ENCODE measurements at regions not wholly inside any gene's neighbourhood (a gene's known extent, or its start where the extent isn't known, plus 50 kb on each side); places are given as distances from the start of the nearest gene placed in this dataset.
A peak's percentile ranks its signal among the peaks of the same experiment; 100 is the strongest.
"Not testable (repeated sequence)": the region's sequence is repeated elsewhere in the genome, so short reads cannot be mapped to it uniquely, and the experiment has no call there.

DNA sequence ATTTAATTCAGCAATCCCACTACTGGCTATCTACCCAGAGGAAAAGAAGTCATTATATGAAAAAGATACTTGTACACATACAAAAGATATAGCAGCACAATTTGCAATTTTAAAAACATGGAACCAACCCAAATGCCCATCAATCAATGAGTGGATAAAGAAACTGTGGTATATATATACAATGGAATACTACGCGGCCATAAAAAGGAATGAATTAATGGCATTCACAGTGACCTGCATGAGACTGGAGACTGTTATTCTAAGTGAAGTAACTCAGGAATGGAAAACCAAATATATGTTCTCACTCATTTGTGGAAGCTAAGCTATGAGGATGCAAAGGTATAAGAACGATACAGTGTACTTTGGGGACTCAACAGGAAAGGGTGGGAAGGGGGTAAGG, 102.8 kb upstream of the KCNMA1 start:
- CTCF ChIA-PET; H3K4me2 ChIP-seq; DNase-seq; intact Hi-C loops (cut with micrococcal nuclease; ENCODE audit: unreplicated experiment); POLR2A ChIA-PET (ENCODE audit: unreplicated experiment); H3K79me2 ChIP-seq (ENCODE audit: low read depth); H4K20me1 ChIP-seq (ENCODE audit: insufficient read depth); H3K27me3 ChIP-seq (ENCODE audit: insufficient read depth, low read depth); H3K36me3 ChIP-seq (ENCODE audit: low read depth); H3K4me3 ChIP-seq; BruUV-seq (replicated peaks); H2AFZ ChIP-seq; H3K9me2 ChIP-seq (ENCODE audit: insufficient read depth); H3K27ac ChIP-seq: not testable (repeated sequence)
- H3K4me1 ChIP-seq (replicated peaks; ENCODE audit: insufficient read depth) = peaks cover 25% of the 10 kb centered on the region
- peaks cover 33% of the 10 kb centered on the region for H3K9me3 ChIP-seq (ENCODE audit: insufficient read depth, low read depth)
- H3F3A ChIP-seq (ENCODE audit: insufficient read depth, low read depth) = peaks cover 25% of the 10 kb centered on the region

DNA sequence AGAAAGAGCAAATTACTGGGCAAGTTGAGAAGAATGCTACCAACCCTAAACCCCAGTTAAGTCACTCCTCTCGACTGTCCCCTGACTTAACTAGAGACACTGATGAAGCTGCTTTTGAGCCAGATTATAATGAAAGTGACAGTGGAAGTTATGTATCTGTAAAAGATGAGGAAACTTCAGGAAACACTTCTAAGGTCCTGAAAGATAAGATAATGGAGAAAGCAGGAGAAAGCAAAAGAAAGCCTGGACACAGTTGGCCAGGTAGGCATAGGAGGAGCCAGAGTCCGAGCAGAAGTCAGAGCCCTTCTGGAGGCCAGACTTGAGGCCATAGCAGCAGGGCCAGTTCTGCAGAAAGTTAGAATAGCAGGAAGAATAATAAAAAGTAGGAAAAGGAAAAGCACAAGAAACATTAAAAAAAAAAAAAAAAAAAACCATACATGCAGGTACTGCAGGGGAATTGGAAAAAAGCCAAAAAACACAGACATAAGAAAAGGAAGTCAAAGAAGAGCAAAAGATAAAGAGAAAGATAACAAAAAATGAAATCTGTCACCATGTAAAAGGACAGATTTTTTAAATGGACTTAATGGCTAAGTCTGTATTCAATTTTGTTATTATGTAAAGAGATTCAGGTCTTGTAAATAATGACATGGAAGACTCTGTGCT, 101.0 kb upstream of the KCNMA1 start:
- Histone ChIP-seq H3K4me3 (no peak overlapping the region; the same call in 1 of the 2 replicates), H3F3A (ENCODE audit: insufficient read depth, low read depth) (peaks cover 20% of the 10 kb centered on the region), H3K4me1 (replicated peaks; ENCODE audit: insufficient read depth) (peaks cover 25% of the 10 kb centered on the region), H3K27me3 (ENCODE audit: insufficient read depth, low read depth) (no peaks in the 10 kb centered on the region), H3K4me2 (peak overlapping the region; percentile 17), H3K27ac (peak overlapping the region; percentile 89), H3K79me2 (ENCODE audit: low read depth) (no peaks in the 10 kb centered on the region), H4K20me1 (ENCODE audit: insufficient read depth) (no peaks in the 10 kb centered on the region), H3K36me3 (ENCODE audit: low read depth) (no peaks in the 10 kb centered on the region), H3K9me2 (ENCODE audit: insufficient read depth) (no peaks in the 10 kb centered on the region), H3K9me3 (ENCODE audit: insufficient read depth, low read depth) (peaks cover 33% of the 10 kb centered on the region), H2AFZ (no peak overlapping the region)
- DNase-seq = no peak
- CTCF ChIA-PET = no interaction called here
- TF ChIP-seq, protein P1, sequence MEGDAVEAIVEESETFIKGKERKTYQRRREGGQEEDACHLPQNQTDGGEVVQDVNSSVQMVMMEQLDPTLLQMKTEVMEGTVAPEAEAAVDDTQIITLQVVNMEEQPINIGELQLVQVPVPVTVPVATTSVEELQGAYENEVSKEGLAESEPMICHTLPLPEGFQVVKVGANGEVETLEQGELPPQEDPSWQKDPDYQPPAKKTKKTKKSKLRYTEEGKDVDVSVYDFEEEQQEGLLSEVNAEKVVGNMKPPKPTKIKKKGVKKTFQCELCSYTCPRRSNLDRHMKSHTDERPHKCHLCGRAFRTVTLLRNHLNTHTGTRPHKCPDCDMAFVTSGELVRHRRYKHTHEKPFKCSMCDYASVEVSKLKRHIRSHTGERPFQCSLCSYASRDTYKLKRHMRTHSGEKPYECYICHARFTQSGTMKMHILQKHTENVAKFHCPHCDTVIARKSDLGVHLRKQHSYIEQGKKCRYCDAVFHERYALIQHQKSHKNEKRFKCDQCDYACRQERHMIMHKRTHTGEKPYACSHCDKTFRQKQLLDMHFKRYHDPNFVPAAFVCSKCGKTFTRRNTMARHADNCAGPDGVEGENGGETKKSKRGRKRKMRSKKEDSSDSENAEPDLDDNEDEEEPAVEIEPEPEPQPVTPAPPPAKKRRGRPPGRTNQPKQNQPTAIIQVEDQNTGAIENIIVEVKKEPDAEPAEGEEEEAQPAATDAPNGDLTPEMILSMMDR (conservative IDR thresholded peaks at IDR 0.05) = no peak
- TF ChIP-seq EZH2 (IDR thresholded peaks at IDR 0.05; ENCODE audit: low read depth) = no peak
- POLR2A ChIA-PET (ENCODE audit: unreplicated experiment) = no interaction called here
- intact Hi-C loops (cut with micrococcal nuclease; ENCODE audit: unreplicated experiment) = no loop called here
- BruUV-seq (replicated peaks) = no TSS peak

DNA sequence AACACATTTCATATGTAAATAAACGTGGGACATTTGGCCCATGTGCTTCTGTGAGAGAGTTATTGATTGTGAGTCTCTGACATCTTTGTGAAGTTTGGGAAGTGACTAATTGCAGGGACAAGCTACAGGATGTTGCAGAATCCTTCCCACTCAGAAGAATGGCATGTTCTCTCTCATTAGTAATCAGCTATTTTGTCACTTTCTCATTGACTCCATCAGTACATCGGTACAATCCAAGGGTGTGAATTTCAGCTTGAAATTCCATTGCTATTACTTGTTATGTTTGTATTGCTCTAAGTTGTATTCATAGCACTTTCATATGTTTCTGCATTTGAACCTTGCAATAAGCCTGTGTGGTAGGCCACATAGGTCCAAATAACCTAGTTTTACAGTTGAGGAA, 100.0 kb upstream of the KCNMA1 start:
- DNase-seq = peak in 1 of 2 experiments; percentile 93
- Histone ChIP-seq H3K9me3 (ENCODE audit: insufficient read depth, low read depth) (peaks cover 33% of the 10 kb centered on the region), H3F3A (ENCODE audit: insufficient read depth, low read depth) (peaks cover 20% of the 10 kb centered on the region), H3K9me2 (ENCODE audit: insufficient read depth) (no peaks in the 10 kb centered on the region), H4K20me1 (ENCODE audit: insufficient read depth) (no peaks in the 10 kb centered on the region), H2AFZ (no peak overlapping the region), H3K79me2 (ENCODE audit: low read depth) (no peaks in the 10 kb centered on the region), H3K27ac (peak overlapping the region; percentile 89), H3K4me1 (replicated peaks; ENCODE audit: insufficient read depth) (peaks cover 25% of the 10 kb centered on the region), H3K4me3 (no peak overlapping the region), H3K36me3 (ENCODE audit: low read depth) (no peaks in the 10 kb centered on the region), H3K27me3 (ENCODE audit: insufficient read depth, low read depth) (no peaks in the 10 kb centered on the region), H3K4me2 (peak overlapping the region; percentile 17; the same call in 1 of the 2 replicates)
- POLR2A ChIA-PET (ENCODE audit: unreplicated experiment) = interaction anchor here (0.6 kb wide), 1 partner anchor 13 kb away, joined by 5 read pairs; no protein-coding TSS in a partner anchor
- no TSS peak for BruUV-seq (replicated peaks)
- CTCF ChIA-PET = no interaction called here
- no peak for TF ChIP-seq EZH2 (IDR thresholded peaks at IDR 0.05; ENCODE audit: low read depth)
- TF ChIP-seq, protein P1 (conservative IDR thresholded peaks at IDR 0.05) = no peak
- intact Hi-C loops (cut with micrococcal nuclease; ENCODE audit: unreplicated experiment) = no loop called here

DNA sequence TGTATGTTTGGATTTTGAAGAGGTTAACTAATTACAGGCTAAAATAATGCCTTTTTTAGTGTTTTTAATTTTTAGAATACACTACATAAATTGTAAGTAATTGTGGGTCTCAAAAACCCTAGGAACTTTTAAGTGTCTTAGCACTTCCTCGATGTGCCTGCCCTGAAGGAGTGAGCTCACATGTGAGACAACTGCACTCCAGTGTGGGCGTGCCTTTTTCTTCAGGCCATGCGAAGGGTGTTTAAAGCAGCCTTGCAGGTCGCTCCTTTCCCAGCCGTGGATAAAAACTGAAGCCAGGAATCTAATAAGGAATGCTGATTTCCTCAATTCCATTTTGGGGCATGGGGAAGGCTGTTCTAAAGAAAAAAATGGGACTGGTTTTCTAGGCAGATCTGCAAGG, 97.5 kb upstream of the KCNMA1 start:
- H2AFZ ChIP-seq; H3K27ac ChIP-seq; H3K4me2 ChIP-seq; BruUV-seq (replicated peaks); H4K20me1 ChIP-seq (ENCODE audit: insufficient read depth); H3K4me3 ChIP-seq; H3K27me3 ChIP-seq (ENCODE audit: insufficient read depth, low read depth); H3K79me2 ChIP-seq (ENCODE audit: low read depth); CTCF ChIA-PET; H3K9me2 ChIP-seq (ENCODE audit: insufficient read depth); intact Hi-C loops (cut with micrococcal nuclease; ENCODE audit: unreplicated experiment); POLR2A ChIA-PET (ENCODE audit: unreplicated experiment); DNase-seq; H3K36me3 ChIP-seq (ENCODE audit: low read depth): not testable (repeated sequence)
- peaks cover 25% of the 10 kb centered on the region for H3K9me3 ChIP-seq (ENCODE audit: insufficient read depth, low read depth)
- peaks cover 25% of the 10 kb centered on the region for H3K4me1 ChIP-seq (replicated peaks; ENCODE audit: insufficient read depth)
- H3F3A ChIP-seq (ENCODE audit: insufficient read depth, low read depth) = peaks cover 20% of the 10 kb centered on the region

Measured in PC-9 (cell line).